K562 (cell line): ENCODE measurements at regions not wholly inside any gene's neighbourhood (a gene's known extent, or its start where the extent isn't known, plus 50 kb on each side); places are given as distances from the start of the nearest gene placed in this dataset.

Experiments used
- ATAC-seq: fragments of 200-7000 bp; cut with Tn5 transposase; 3 replicates; pipeline ENCODE4 v1.9.1; 2020; ENCODE audit warnings: moderate library complexity
- BruUV-seq: library from RNA; stranded (reverse); fragments of 400-500 nt; replicated peaks from 2 replicates; lab custom pipeline; 2021; lab: Mats Ljungman, UMichigan
- CTCF ChIA-PET: fragments of 300-600 bp; formaldehyde crosslinking; extraction: SDS; loops from one replicate; lab custom pipeline; 2021; ENCODE audit warnings: low intra/inter-chr PET ratio; lab: Yijun Ruan, JAX
- POLR2A ChIA-PET: fragments of 300-600, 350-650 bp; sonication (Branson Sonifier 250); formaldehyde crosslinking; extraction: SDS; loops from one replicate; lab custom pipeline; 2021; ENCODE audit warnings: antibody characterized with exemption, inconsistent platforms; lab: Yijun Ruan, JAX
- DNase-seq, 4 experiments: peaks; one replicate each; pipeline versions ENCODE4 v3.0.0 to v3.0.0-alpha.2; 2011 to 2018; ENCODE audit warnings: low spot score in 3 of 4, mixed read lengths in 3 of 4; ENCODE audit errors: extremely low read depth in 1 of 4
- FAIRE-seq: peaks from 2 replicates; lab custom pipeline; 2011; peaks lifted over from hg19 to GRCh38; lab: Jason Lieb, UNC
- H2AFZ ChIP-seq: 2 replicates; pipeline ENCODE4 v1.6.0; 2011; ENCODE audit warnings: low read depth, low read length, control low read depth, inconsistent platforms
- H3K27ac ChIP-seq: fragments of 200-600 bp; 3 replicates; pipeline ENCODE4 v1.8.0; 2011; ENCODE audit warnings: low read depth, mild to moderate bottlenecking, control low read depth, inconsistent platforms, low read length, moderate library complexity, mixed read lengths; ENCODE audit errors: extremely low read depth
- H3K27me3 ChIP-seq, 2 experiments: fragments of 300-600 bp in 1 of 2; 2 replicates in 1 of 2; 3 replicates in 1 of 2; pipeline versions ENCODE4 v1.6.0 to v1.8.0; 2011; ENCODE audit warnings: inconsistent platforms in 2 of 2, low read length in 2 of 2, mild to moderate bottlenecking in 1 of 2, mixed read lengths in 1 of 2, moderate library complexity in 1 of 2; ENCODE audit not compliant: control insufficient read depth in 2 of 2, insufficient read depth in 2 of 2
- H3K36me3 ChIP-seq: fragments of 300-600 bp; 3 replicates; pipeline ENCODE4 v1.8.0; 2011; ENCODE audit warnings: mild to moderate bottlenecking, low read length, inconsistent platforms; ENCODE audit not compliant: control insufficient read depth, insufficient read depth
- H3K4me1 ChIP-seq, 2 experiments: fragments of 200-600 bp in 1 of 2; replicated peaks in 1 of 2; 2 replicates in 1 of 2; 3 replicates in 1 of 2; pipeline versions ENCODE4 v1.5.1 to v1.8.0; 2011; ENCODE audit warnings: inconsistent platforms in 2 of 2, low read length in 2 of 2, mild to moderate bottlenecking in 1 of 2, mixed read lengths in 1 of 2, moderate library complexity in 1 of 2; ENCODE audit not compliant: control insufficient read depth in 2 of 2, insufficient read depth in 2 of 2
- H3K4me2 ChIP-seq: 2 replicates; pipeline ENCODE4 v1.6.1; 2011; ENCODE audit warnings: low read length, control low read depth, inconsistent platforms, mixed read lengths; ENCODE audit not compliant: insufficient read depth
- H3K4me3 ChIP-seq: fragments of 200-600 bp; sonication (generic), shearing (Covaris generic); 2 replicates; pipeline ENCODE4 v1.5.1; 2016; ENCODE audit warnings: control low read depth, inconsistent platforms
- H3K79me2 ChIP-seq: fragments of 200-600 bp; 3 replicates; pipeline ENCODE4 v1.8.0; 2011; ENCODE audit warnings: low read length, inconsistent platforms; ENCODE audit not compliant: control insufficient read depth, insufficient read depth
- H3K9ac ChIP-seq, 2 experiments: 2 replicates each; pipeline versions ENCODE4 v1.6.0 to v1.6.1; 2011; ENCODE audit warnings: low read depth in 2 of 2, low read length in 2 of 2, control low read depth in 1 of 2, inconsistent platforms in 1 of 2, mild to moderate bottlenecking in 1 of 2, mixed read lengths in 1 of 2; ENCODE audit not compliant: insufficient read depth in 1 of 2
- H3K9me1 ChIP-seq: one replicate; pipeline ENCODE4 v1.6.0; 2011; ENCODE audit warnings: inconsistent platforms, mild to moderate bottlenecking, low read length, moderate library complexity; ENCODE audit not compliant: control insufficient read depth, insufficient read depth
- H3K9me3 ChIP-seq: replicated peaks from 2 replicates; pipeline ENCODE4 v1.5.1; 2011; ENCODE audit warnings: low read depth, low read length, inconsistent platforms; ENCODE audit not compliant: control insufficient read depth, insufficient read depth
- H4K20me1 ChIP-seq: replicated peaks from 2 replicates; pipeline ENCODE4 v1.6.1; 2011; ENCODE audit warnings: low read length, inconsistent platforms, mixed read lengths; ENCODE audit not compliant: control insufficient read depth, insufficient read depth
- CBFA2T3 ChIP-seq: fragments of 450-650 bp; IDR thresholded peaks from 2 replicates; pipeline ENCODE4 v1.6.1; 2017
- CREB1 ChIP-seq, 2 experiments: sonication (generic) in 1 of 2; formaldehyde crosslinking in 1 of 2; IDR thresholded peaks; 2 replicates each; pipeline versions ENCODE4 v1.6.1 to v1.8.0; 2012 to 2022; ENCODE audit warnings: inconsistent platforms in 1 of 2, mild to moderate bottlenecking in 1 of 2, missing genetic modification reagents in 1 of 2, moderate library complexity in 1 of 2
- FOXA1 ChIP-seq: fragments of 450-650 bp; IDR thresholded peaks from 2 replicates; pipeline ENCODE4 v1.6.1; 2016; ENCODE audit warnings: mild to moderate bottlenecking, borderline replicate concordance
- HNRNPLL ChIP-seq: fragments of 200-400 bp; formaldehyde crosslinking; IDR thresholded peaks from 2 replicates; pipeline ENCODE4 v1.6.1; 2017; ENCODE audit warnings: low read length, low read depth, mild to moderate bottlenecking; ENCODE audit not compliant: poor library complexity, severe bottlenecking
- NCOA1 ChIP-seq: fragments of 450-650 bp; IDR thresholded peaks from 2 replicates; pipeline ENCODE4 v1.6.1; 2016; ENCODE audit warnings: low read depth
- RAD21 ChIP-seq, 2 experiments: fragments of 250-450 bp in 1 of 2; fragments of 450-650 bp in 1 of 2; sonication (Bioruptor Pico) in 1 of 2; formaldehyde crosslinking in 1 of 2; IDR thresholded peaks in 1 of 2; conservative IDR thresholded peaks in 1 of 2; 2 replicates each; pipeline versions ENCODE4 v1.4.0 to v1.8.0; 2020 to 2022; ENCODE audit warnings: mild to moderate bottlenecking in 2 of 2, moderate library complexity in 1 of 2
- ZC3H8 ChIP-seq: fragments of 450-650 bp; IDR thresholded peaks from 2 replicates; pipeline ENCODE4 v1.6.1; 2017
- ZNF436 ChIP-seq: fragments of 250-450, 450-650 bp; sonication (Bioruptor Pico); formaldehyde crosslinking; IDR thresholded peaks from 2 replicates; pipeline ENCODE4 v1.7.0; 2020; ENCODE audit warnings: mild to moderate bottlenecking
- ZNF717 ChIP-seq: fragments of 250-450 bp; sonication (Bioruptor Pico); IDR thresholded peaks from 2 replicates; pipeline ENCODE4 v1.5.0; 2021
- ZNF785 ChIP-seq: fragments of 250-450 bp; sonication (Bioruptor Pico); IDR thresholded peaks from 2 replicates; pipeline ENCODE4 v1.4.0; 2020; ENCODE audit warnings: mild to moderate bottlenecking
- WGBS: fragments of 100-300 bp; shearing (Covaris generic); methylation state at CpG from one replicate; pipeline ENCODE4 v1.1.6; 2016; ENCODE audit warnings: low coverage, mixed read lengths; ENCODE audit not compliant: insufficient coverage; ENCODE audit errors: missing lambda C conversion rate; 5-methylcytosine and 5-hydroxymethylcytosine counted together
- in situ Hi-C: fragments of 300-500 bp; cut with MboI; formaldehyde crosslinking; loops from 4 replicates; pipeline ENCODE4 v1.15.0; 2018; ENCODE audit warnings: inconsistent platforms, mixed read lengths
- intact Hi-C: fragments of 100-400 bp; cut with micrococcal nuclease; formaldehyde crosslinking; loops from 2 replicates; pipeline ENCODE4 v1.14.2; 2022
- TF ChIP-seq, protein P1 (sequence below): fragments of 250-450 bp; sonication (Bioruptor Pico); IDR thresholded peaks from 2 replicates; pipeline ENCODE4 v1.8.0; 2021; ENCODE audit warnings: moderate library complexity, mild to moderate bottlenecking, inconsistent platforms
- TF ChIP-seq, protein P2 (sequence below): sonication (generic); formaldehyde crosslinking; IDR thresholded peaks from 2 replicates; pipeline ENCODE4 v1.8.1; 2023; ENCODE audit warnings: missing genetic modification reagents, mild to moderate bottlenecking, borderline replicate concordance
- TF ChIP-seq, protein P3 (sequence below): fragments of 250-450 bp; sonication (Bioruptor Pico); IDR thresholded peaks from 2 replicates; pipeline ENCODE4 v1.9.0; 2021; ENCODE audit warnings: mild to moderate bottlenecking
- TF ChIP-seq, protein P4 (sequence below): IDR thresholded peaks from 3 replicates; pipeline ENCODE4 v1.6.1; 2011; ENCODE audit warnings: borderline replicate concordance, mild to moderate bottlenecking, moderate library complexity; ENCODE audit not compliant: insufficient read length; ENCODE audit errors: extremely low read depth

DNA sequence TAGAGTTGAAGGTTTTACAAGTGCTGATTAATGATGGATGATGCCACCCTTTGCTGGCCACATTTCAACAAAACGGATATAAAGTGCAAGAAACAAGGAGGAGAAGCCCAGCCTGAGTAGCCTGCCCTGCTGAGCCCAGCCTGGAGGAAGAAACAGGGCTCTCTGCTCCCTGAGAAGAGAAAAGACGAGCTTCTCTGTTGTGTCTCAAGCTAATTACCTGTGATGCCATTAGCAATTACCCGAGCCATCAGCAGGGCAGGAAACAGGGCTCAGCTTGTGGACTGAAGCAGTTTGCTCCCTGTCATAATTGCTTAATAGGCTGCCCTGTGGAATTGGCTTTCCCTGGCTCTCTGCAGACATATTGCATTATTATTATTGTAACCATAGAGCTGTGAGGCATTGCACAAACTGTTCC lies 709.3 kb upstream of the AUTS2 start:
- DNase-seq (no peak), ATAC-seq (no peak), FAIRE-seq (no peak)
- Histone ChIP-seq H3K79me2 (no peaks in the 10 kb centered on the region), H3K36me3 (no peaks in the 10 kb centered on the region), H3K4me2 (no peak overlapping the region), H3K9me1 (no peaks in the 10 kb centered on the region), H3K9ac (no peak overlapping the region), H3K4me3 (no peak overlapping the region), H3K4me1 (no peaks in the 10 kb centered on the region), H2AFZ (no peak overlapping the region), H3K27me3 (no peaks in the 10 kb centered on the region), H4K20me1 (no peaks in the 10 kb centered on the region), H3K9me3 (no peaks in the 10 kb centered on the region), H3K27ac (no peak overlapping the region)
- in situ Hi-C loops (no loop called here), intact Hi-C loops (no loop called here)
- ChIA-PET POLR2A (interaction anchor here (0.6 to 0.7 kb wide), 2 partner anchors 21 to 31 kb away, joined by 3 read pairs; no protein-coding TSS in a partner anchor), CTCF (no interaction called here)
- BruUV-seq = no TSS peak
- 3% methylated on average over 3 of the region's 3 CpGs for WGBS
- TF ChIP-seq CREB1 (IDR thresholded peaks at IDR 0.05) (no peak), CREB1 (CRISPR knock-in tag; IDR thresholded peaks at IDR 0.05) (no peak), CBFA2T3 (no peak), NCOA1 (no peak), HNRNPLL (no peak), ZC3H8 (no peak), RAD21 (CRISPR knock-in tag; conservative IDR thresholded peaks at IDR 0.05 in 1 of 2, IDR thresholded peaks at IDR 0.05 in 1 of 2) (no peak), ZNF785 (CRISPR knock-in tag) (no peak), FOXA1 (no peak), ZNF436 (CRISPR knock-in tag) (no peak), ZNF717 (CRISPR knock-in tag) (no peak)
- TF ChIP-seq, protein P1, sequence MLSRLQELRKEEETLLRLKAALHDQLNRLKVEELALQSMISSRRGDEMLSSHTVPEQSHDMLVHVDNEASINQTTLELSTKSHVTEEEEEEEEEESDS (CRISPR knock-in tag) = no peak
- TF ChIP-seq, protein P2, sequence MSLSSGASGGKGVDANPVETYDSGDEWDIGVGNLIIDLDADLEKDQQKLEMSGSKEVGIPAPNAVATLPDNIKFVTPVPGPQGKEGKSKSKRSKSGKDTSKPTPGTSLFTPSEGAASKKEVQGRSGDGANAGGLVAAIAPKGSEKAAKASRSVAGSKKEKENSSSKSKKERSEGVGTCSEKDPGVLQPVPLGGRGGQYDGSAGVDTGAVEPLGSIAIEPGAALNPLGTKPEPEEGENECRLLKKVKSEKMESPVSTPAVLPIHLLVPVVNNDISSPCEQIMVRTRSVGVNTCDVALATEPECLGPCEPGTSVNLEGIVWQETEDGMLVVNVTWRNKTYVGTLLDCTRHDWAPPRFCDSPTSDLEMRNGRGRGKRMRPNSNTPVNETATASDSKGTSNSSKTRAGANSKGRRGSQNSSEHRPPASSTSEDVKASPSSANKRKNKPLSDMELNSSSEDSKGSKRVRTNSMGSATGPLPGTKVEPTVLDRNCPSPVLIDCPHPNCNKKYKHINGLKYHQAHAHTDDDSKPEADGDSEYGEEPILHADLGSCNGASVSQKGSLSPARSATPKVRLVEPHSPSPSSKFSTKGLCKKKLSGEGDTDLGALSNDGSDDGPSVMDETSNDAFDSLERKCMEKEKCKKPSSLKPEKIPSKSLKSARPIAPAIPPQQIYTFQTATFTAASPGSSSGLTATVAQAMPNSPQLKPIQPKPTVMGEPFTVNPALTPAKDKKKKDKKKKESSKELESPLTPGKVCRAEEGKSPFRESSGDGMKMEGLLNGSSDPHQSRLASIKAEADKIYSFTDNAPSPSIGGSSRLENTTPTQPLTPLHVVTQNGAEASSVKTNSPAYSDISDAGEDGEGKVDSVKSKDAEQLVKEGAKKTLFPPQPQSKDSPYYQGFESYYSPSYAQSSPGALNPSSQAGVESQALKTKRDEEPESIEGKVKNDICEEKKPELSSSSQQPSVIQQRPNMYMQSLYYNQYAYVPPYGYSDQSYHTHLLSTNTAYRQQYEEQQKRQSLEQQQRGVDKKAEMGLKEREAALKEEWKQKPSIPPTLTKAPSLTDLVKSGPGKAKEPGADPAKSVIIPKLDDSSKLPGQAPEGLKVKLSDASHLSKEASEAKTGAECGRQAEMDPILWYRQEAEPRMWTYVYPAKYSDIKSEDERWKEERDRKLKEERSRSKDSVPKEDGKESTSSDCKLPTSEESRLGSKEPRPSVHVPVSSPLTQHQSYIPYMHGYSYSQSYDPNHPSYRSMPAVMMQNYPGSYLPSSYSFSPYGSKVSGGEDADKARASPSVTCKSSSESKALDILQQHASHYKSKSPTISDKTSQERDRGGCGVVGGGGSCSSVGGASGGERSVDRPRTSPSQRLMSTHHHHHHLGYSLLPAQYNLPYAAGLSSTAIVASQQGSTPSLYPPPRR (CRISPR knock-in tag) = no peak
- TF ChIP-seq, protein P3, sequence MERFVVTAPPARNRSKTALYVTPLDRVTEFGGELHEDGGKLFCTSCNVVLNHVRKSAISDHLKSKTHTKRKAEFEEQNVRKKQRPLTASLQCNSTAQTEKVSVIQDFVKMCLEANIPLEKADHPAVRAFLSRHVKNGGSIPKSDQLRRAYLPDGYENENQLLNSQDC (CRISPR knock-in tag) = no peak
- TF ChIP-seq, protein P4, sequence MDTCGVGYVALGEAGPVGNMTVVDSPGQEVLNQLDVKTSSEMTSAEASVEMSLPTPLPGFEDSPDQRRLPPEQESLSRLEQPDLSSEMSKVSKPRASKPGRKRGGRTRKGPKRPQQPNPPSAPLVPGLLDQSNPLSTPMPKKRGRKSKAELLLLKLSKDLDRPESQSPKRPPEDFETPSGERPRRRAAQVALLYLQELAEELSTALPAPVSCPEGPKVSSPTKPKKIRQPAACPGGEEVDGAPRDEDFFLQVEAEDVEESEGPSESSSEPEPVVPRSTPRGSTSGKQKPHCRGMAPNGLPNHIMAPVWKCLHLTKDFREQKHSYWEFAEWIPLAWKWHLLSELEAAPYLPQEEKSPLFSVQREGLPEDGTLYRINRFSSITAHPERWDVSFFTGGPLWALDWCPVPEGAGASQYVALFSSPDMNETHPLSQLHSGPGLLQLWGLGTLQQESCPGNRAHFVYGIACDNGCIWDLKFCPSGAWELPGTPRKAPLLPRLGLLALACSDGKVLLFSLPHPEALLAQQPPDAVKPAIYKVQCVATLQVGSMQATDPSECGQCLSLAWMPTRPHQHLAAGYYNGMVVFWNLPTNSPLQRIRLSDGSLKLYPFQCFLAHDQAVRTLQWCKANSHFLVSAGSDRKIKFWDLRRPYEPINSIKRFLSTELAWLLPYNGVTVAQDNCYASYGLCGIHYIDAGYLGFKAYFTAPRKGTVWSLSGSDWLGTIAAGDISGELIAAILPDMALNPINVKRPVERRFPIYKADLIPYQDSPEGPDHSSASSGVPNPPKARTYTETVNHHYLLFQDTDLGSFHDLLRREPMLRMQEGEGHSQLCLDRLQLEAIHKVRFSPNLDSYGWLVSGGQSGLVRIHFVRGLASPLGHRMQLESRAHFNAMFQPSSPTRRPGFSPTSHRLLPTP = no peak
